ENCODE measurements at regions not wholly inside any gene's neighbourhood (a gene's known extent, or its start where the extent isn't known, plus 50 kb on each side); places are given as distances from the start of the nearest gene placed in this dataset.
"Not testable (repeated sequence)": the region's sequence is repeated elsewhere in the genome, so short reads cannot be mapped to it uniquely, and the experiment has no call there.

DNA sequence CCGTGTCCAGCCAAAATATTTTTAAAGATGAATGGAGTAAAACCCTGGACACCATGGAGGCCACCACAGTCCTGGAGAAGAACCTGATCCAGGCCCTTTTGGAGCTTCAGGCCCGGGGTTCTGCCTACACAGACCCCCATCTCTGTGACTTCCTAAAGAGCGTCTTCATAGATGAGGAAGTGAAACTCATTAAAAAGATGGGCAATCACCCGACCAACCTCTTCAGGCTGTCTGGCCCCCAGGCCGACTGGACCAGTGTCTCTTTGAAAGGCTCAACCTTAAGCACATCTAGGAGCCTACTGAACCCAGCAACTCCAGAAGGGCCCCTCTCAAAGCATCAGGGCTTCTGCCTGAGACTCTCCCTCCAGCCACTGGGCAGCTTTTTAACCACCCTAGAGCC is 107.9 kb upstream of the FAM174B start:
- Mint-ChIP-seq H3K4me3 (no peak overlapping the region), H3K4me1 (no peaks in the 10 kb centered on the region), H3K36me3 (ENCODE audit: low read depth) (no peaks in the 10 kb centered on the region), H3K9me3 (peaks cover 13% of the 10 kb centered on the region), H3K27me3 (ENCODE audit: insufficient read depth) (peaks cover 2% of the 10 kb centered on the region), H3K27ac (no peak overlapping the region)
- Histone ChIP-seq H3K27me3 (ENCODE audit: control insufficient read depth, insufficient read depth, low read length, poor library complexity, severe bottlenecking) (no peaks in the 10 kb centered on the region), H3K9me3 (ENCODE audit: control insufficient read depth, low read length) (no peaks in the 10 kb centered on the region), H3K36me3 (ENCODE audit: control insufficient read depth, insufficient read depth, low read length) (no peaks in the 10 kb centered on the region), H3K9ac (ENCODE audit: extremely low read depth, low read length, poor library complexity, severe bottlenecking) (no peak overlapping the region), H3K4me3 (ENCODE audit: low read length) (no peak overlapping the region), H3K4me1 (ENCODE audit: control insufficient read depth, insufficient read depth, low read length) (no peaks in the 10 kb centered on the region), H3K27ac (ENCODE audit: low read depth, low read length) (no peak overlapping the region)
- TF ChIP-seq, protein P1, sequence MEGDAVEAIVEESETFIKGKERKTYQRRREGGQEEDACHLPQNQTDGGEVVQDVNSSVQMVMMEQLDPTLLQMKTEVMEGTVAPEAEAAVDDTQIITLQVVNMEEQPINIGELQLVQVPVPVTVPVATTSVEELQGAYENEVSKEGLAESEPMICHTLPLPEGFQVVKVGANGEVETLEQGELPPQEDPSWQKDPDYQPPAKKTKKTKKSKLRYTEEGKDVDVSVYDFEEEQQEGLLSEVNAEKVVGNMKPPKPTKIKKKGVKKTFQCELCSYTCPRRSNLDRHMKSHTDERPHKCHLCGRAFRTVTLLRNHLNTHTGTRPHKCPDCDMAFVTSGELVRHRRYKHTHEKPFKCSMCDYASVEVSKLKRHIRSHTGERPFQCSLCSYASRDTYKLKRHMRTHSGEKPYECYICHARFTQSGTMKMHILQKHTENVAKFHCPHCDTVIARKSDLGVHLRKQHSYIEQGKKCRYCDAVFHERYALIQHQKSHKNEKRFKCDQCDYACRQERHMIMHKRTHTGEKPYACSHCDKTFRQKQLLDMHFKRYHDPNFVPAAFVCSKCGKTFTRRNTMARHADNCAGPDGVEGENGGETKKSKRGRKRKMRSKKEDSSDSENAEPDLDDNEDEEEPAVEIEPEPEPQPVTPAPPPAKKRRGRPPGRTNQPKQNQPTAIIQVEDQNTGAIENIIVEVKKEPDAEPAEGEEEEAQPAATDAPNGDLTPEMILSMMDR (conservative IDR thresholded peaks at IDR 0.05) = no peak
- DNase-seq = no peak
- 80 to 92% methylated on average over 1 to 5 of the region's 5 CpGs for WGBS, 2 experiments (ENCODE audit: insufficient coverage in 1 of 2, insufficient read length in 1 of 2)

DNA sequence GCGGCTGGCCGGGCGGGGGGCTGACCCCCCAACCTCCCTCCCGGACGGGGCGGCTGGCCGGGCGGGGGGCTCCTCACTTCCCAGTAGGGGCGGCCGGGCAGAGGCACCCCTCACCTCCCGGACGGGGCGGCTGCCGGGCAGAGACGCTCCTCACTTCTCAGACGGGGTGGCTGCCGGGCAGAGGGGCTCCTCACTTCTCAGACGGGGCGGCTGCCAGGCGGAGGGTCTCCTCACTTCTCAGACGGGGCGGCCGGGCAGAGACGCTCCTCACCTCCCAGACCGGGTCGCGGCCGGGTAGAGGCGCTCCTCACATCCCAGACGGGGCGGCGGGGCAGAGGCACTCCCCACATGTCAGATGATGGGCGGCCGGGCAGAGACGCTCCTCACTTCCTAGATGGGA is 112.6 kb upstream of the FAM174B start:
- not testable (repeated sequence) for H3K36me3 ChIP-seq (ENCODE audit: control insufficient read depth, insufficient read depth, low read length); H3K4me3 Mint-ChIP-seq; H3K27ac Mint-ChIP-seq; H3K9me3 ChIP-seq (ENCODE audit: control insufficient read depth, low read length); H3K27me3 Mint-ChIP-seq (ENCODE audit: insufficient read depth); DNase-seq; H3K4me3 ChIP-seq (ENCODE audit: low read length); H3K27me3 ChIP-seq (ENCODE audit: control insufficient read depth, insufficient read depth, low read length, poor library complexity, severe bottlenecking); H3K27ac ChIP-seq (ENCODE audit: low read depth, low read length); H3K4me1 Mint-ChIP-seq; H3K9ac ChIP-seq (ENCODE audit: extremely low read depth, low read length, poor library complexity, severe bottlenecking); H3K4me1 ChIP-seq (ENCODE audit: control insufficient read depth, insufficient read depth, low read length); H3K36me3 Mint-ChIP-seq (ENCODE audit: low read depth)
- peaks cover 23% of the 10 kb centered on the region for H3K9me3 Mint-ChIP-seq
- WGBS, 2 experiments (ENCODE audit: insufficient coverage in 1 of 2, insufficient read length in 1 of 2) = 95% methylated on average over 22 of the region's 35 CpGs; no CpG with 5 or more reads in 1 of the 2 experiments

DNA sequence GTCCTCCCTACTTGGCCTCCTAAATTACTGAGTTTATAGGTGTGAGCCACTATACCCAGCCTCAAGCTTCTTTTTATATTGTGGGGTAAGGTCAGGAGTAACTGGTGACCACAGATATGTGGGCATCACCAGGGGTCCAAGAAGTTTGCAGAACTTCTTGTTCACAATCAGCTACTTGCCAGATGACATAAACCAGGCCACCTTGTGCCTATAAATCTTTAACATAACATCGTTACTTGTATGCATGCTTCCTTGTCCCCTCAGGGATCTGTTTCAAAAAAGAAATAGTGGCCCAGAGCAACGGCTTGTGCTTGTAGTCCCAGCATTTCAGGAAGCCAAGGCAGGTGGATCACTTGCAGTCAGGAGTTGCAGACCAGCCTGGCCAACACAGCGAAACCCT is 115.1 kb upstream of the FAM174B start:
- TF ChIP-seq, protein P1 (conservative IDR thresholded peaks at IDR 0.05) = no peak
- Histone ChIP-seq H3K4me3 (ENCODE audit: low read length) (no peak overlapping the region), H3K9me3 (ENCODE audit: control insufficient read depth, low read length) (peaks cover 7% of the 10 kb centered on the region), H3K27ac (ENCODE audit: low read depth, low read length) (no peak overlapping the region), H3K4me1 (ENCODE audit: control insufficient read depth, insufficient read depth, low read length) (no peaks in the 10 kb centered on the region), H3K36me3 (ENCODE audit: control insufficient read depth, insufficient read depth, low read length) (no peaks in the 10 kb centered on the region), H3K9ac (ENCODE audit: extremely low read depth, low read length, poor library complexity, severe bottlenecking) (no peak overlapping the region), H3K27me3 (ENCODE audit: control insufficient read depth, insufficient read depth, low read length, poor library complexity, severe bottlenecking) (no peaks in the 10 kb centered on the region)
- no peak overlapping the region for H3K27ac Mint-ChIP-seq
- 95 to 100% methylated on average over 2 to 3 of the region's 3 CpGs for WGBS, 2 experiments (ENCODE audit: insufficient coverage in 1 of 2, insufficient read length in 1 of 2)
- H3K27me3 Mint-ChIP-seq (ENCODE audit: insufficient read depth) = no peaks in the 10 kb centered on the region
- DNase-seq = no peak
- H3K4me3 Mint-ChIP-seq = no peak overlapping the region
- H3K9me3 Mint-ChIP-seq = peaks cover 23% of the 10 kb centered on the region
- no peaks in the 10 kb centered on the region for H3K4me1 Mint-ChIP-seq
- peaks cover 3% of the 10 kb centered on the region for H3K36me3 Mint-ChIP-seq (ENCODE audit: low read depth)

DNA sequence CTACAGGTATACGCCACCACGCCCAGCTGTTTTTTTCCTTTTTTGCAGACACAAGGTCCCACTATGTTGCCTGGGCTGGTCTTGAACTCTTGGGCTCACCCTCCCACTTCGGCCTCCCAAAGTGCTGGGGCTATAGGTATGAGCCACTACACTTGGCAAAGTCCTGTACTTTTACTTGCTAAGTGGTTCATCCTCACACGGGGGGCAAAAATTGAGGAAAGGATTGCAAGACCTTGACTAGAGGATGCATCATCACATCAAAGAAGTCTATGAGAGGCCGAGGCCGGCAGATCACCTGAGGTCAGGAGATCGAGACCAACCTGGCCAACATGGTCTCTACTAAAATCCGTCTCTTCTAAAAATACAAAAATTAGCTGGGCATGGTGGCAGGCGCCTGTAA is 116.5 kb upstream of the FAM174B start:
- H3K4me1 Mint-ChIP-seq = no peaks in the 10 kb centered on the region
- DNase-seq = no peak
- H3K27ac Mint-ChIP-seq = no peak overlapping the region
- H3K27me3 Mint-ChIP-seq (ENCODE audit: insufficient read depth) = no peaks in the 10 kb centered on the region
- Histone ChIP-seq H3K27me3 (ENCODE audit: control insufficient read depth, insufficient read depth, low read length, poor library complexity, severe bottlenecking) (no peaks in the 10 kb centered on the region), H3K36me3 (ENCODE audit: control insufficient read depth, insufficient read depth, low read length) (no peaks in the 10 kb centered on the region), H3K9ac (ENCODE audit: extremely low read depth, low read length, poor library complexity, severe bottlenecking) (no peak overlapping the region), H3K27ac (ENCODE audit: low read depth, low read length) (no peak overlapping the region), H3K4me3 (ENCODE audit: low read length) (no peak overlapping the region), H3K9me3 (ENCODE audit: control insufficient read depth, low read length) (peaks cover 7% of the 10 kb centered on the region), H3K4me1 (ENCODE audit: control insufficient read depth, insufficient read depth, low read length) (no peaks in the 10 kb centered on the region)
- WGBS, 2 experiments (ENCODE audit: insufficient coverage in 1 of 2, insufficient read length in 1 of 2) = 93 to 95% methylated on average over 7 to 9 of the region's 9 CpGs
- peaks cover 22% of the 10 kb centered on the region for H3K9me3 Mint-ChIP-seq
- H3K4me3 Mint-ChIP-seq = no peak overlapping the region
- H3K36me3 Mint-ChIP-seq (ENCODE audit: low read depth) = peaks cover 3% of the 10 kb centered on the region
- TF ChIP-seq, protein P1 (conservative IDR thresholded peaks at IDR 0.05) = no peak

All from endodermal cell (in vitro differentiated cells).